ENCODE measurements at regions not wholly inside any gene's neighbourhood (a gene's known extent, or its start where the extent isn't known, plus 50 kb on each side); places are given as distances from the start of the nearest gene placed in this dataset.

GRCh38 chr16:64445245-64445644 lies 676.6 kb downstream of the CDH11 start:
- Histone ChIP-seq H3K4me3 (ENCODE audit: low read length in 2 of 2) (no peak overlapping the region), H3K27ac (ENCODE audit: low read length) (no peak overlapping the region), H3K36me3 (ENCODE audit: control insufficient read depth in 2 of 2, insufficient read depth in 2 of 2, low read length in 2 of 2) (no peaks in the 10 kb centered on the region), H3K27me3 (ENCODE audit: control insufficient read depth in 1 of 2, insufficient read depth in 2 of 2, low read length in 2 of 2) (no peaks in the 10 kb centered on the region), H3K9ac (ENCODE audit: low read length in 2 of 2) (no peak overlapping the region), H3K9me3 (ENCODE audit: control insufficient read depth in 2 of 2, low read length in 2 of 2) (no peaks in the 10 kb centered on the region), H3K4me1 (ENCODE audit: control insufficient read depth, insufficient read depth, low read length) (no peaks in the 10 kb centered on the region)

GRCh38 chr16:64440421-64440831 lies 681.4 kb downstream of the CDH11 start:
- Histone ChIP-seq H3K4me3 (ENCODE audit: low read length in 2 of 2) (no peak overlapping the region), H3K9me3 (ENCODE audit: control insufficient read depth in 2 of 2, low read length in 2 of 2) (no peaks in the 10 kb centered on the region), H3K27me3 (ENCODE audit: control insufficient read depth in 1 of 2, insufficient read depth in 2 of 2, low read length in 2 of 2) (no peaks in the 10 kb centered on the region), H3K36me3 (ENCODE audit: control insufficient read depth in 2 of 2, insufficient read depth in 2 of 2, low read length in 2 of 2) (no peaks in the 10 kb centered on the region), H3K27ac (ENCODE audit: low read length) (no peak overlapping the region), H3K9ac (ENCODE audit: low read length in 2 of 2) (no peak overlapping the region), H3K4me1 (ENCODE audit: control insufficient read depth, insufficient read depth, low read length) (no peaks in the 10 kb centered on the region)

GRCh38 chr16:64440005-64440404 lies 681.9 kb downstream of the CDH11 start:
- Histone ChIP-seq H3K27me3 (ENCODE audit: control insufficient read depth in 1 of 2, insufficient read depth in 2 of 2, low read length in 2 of 2) (no peaks in the 10 kb centered on the region), H3K4me1 (ENCODE audit: control insufficient read depth, insufficient read depth, low read length) (no peaks in the 10 kb centered on the region), H3K4me3 (ENCODE audit: low read length in 2 of 2) (no peak overlapping the region), H3K9me3 (ENCODE audit: control insufficient read depth in 2 of 2, low read length in 2 of 2) (no peaks in the 10 kb centered on the region), H3K27ac (ENCODE audit: low read length) (no peak overlapping the region), H3K36me3 (ENCODE audit: control insufficient read depth in 2 of 2, insufficient read depth in 2 of 2, low read length in 2 of 2) (no peaks in the 10 kb centered on the region), H3K9ac (ENCODE audit: low read length in 2 of 2) (no peak overlapping the region)

DNA sequence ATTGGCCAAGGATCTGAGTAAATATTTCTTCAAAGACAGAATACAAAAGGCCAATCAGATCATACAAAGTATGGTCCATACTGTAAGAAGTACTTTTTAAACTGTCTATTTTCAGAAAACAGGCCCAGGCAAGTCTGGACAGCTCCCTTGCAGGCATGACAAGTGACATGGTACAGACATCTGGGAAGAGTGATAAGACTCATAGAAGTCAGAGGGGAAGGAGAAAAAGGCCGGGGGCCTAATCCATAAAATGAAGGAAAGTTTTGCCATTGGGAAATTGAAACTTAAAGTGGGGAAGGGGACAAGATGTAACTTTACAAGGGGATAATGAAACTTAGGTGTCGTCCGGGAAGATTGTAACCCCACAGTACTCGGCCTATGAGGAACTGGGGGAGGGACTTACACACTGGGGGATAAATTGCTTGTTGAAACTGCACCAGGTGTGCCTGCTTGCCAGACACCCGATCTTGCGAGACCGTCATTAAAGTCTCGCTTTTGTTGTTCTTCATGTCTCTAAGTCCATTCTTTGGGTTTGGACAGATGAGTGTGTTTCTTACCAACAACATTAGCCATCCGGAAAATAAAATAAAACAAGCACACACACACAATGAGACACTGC lies 684.0 kb downstream of the CDH11 start:
- Histone ChIP-seq H3K9me3 (ENCODE audit: control insufficient read depth in 2 of 2, low read length in 2 of 2) (no peaks in the 10 kb centered on the region), H3K9ac (ENCODE audit: low read length in 2 of 2) (no peak overlapping the region), H3K36me3 (ENCODE audit: control insufficient read depth in 2 of 2, insufficient read depth in 2 of 2, low read length in 2 of 2) (no peaks in the 10 kb centered on the region), H3K4me1 (ENCODE audit: control insufficient read depth, insufficient read depth, low read length) (no peaks in the 10 kb centered on the region), H3K27ac (ENCODE audit: low read length) (no peak overlapping the region), H3K4me3 (ENCODE audit: low read length in 2 of 2) (no peak overlapping the region), H3K27me3 (ENCODE audit: control insufficient read depth in 1 of 2, insufficient read depth in 2 of 2, low read length in 2 of 2) (no peaks in the 10 kb centered on the region)

DNA sequence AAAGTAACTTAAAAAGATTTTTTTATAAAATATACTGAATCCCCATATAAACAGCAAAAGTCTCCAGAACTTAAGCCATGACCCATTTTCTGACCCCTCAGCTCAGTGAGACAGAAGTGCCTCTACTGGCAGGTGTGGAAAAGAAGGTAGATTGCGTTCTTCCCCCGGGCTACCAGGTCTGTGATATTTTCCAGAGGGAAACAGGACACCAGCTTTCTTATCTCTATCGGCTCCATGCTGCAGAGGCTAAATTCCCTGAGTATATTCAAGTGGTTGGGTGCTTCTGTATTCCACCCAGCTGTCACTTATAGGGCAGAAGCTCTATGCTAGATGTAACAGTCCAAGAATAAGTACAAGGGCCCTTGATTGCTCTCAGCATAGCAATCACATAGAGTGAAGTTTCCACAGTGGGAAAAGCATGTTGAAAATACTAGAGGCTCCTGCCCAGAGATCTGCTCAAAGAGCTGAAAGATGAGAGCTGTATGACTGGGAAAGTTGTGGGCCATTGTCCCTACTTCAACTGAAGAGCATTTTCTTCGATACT lies 687.3 kb downstream of the CDH11 start:
- Histone ChIP-seq H3K9ac (ENCODE audit: low read length in 2 of 2) (no peak overlapping the region), H3K4me3 (ENCODE audit: low read length in 2 of 2) (no peak overlapping the region), H3K27ac (ENCODE audit: low read length) (no peak overlapping the region), H3K27me3 (ENCODE audit: control insufficient read depth in 1 of 2, insufficient read depth in 2 of 2, low read length in 2 of 2) (no peaks in the 10 kb centered on the region), H3K36me3 (ENCODE audit: control insufficient read depth in 2 of 2, insufficient read depth in 2 of 2, low read length in 2 of 2) (no peaks in the 10 kb centered on the region), H3K4me1 (ENCODE audit: control insufficient read depth, insufficient read depth, low read length) (no peaks in the 10 kb centered on the region), H3K9me3 (ENCODE audit: control insufficient read depth in 2 of 2, low read length in 2 of 2) (peaks cover 0 to 2% of the 10 kb centered on the region in 2 donors)

- no peak overlapping the region for H3K4me3 ChIP-seq (ENCODE audit: low read length in 2 of 2)
These were observed 693.3 kb downstream of the CDH11 start for GRCh38 chr16:64428463-64429113.

DNA sequence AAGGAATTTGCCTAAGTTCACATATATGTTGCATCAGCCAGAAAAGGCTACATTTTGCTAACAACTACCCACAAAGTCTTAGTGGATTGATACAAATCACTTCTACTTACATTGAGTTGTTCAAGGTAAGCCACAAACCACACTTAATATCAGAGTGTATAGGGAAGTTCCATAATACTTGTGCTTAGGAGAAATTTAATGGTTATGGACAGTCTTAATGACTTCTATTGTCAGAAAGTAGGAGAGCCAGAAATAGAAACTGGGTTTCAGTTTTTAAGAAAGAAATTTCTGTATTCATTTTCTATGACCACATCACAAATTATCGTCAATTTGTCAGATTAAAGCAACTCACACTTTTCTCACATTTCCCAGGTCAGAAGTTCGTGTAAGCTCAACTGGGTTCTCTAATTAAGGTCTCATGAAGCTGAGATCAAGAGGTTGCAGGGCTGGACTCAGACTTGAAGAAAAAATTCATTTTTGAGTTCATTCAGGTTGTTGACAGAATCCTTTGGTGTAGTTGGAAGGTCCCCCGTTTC lies 695.7 kb downstream of the CDH11 start:
- no peaks in the 10 kb centered on the region for H3K4me1 ChIP-seq (ENCODE audit: control insufficient read depth, insufficient read depth, low read length)
- no peaks in the 10 kb centered on the region for H3K27me3 ChIP-seq (ENCODE audit: control insufficient read depth in 1 of 2, insufficient read depth in 2 of 2, low read length in 2 of 2)
- no peaks in the 10 kb centered on the region for H3K9me3 ChIP-seq (ENCODE audit: control insufficient read depth in 2 of 2, low read length in 2 of 2)
- H3K9ac ChIP-seq (ENCODE audit: low read length in 2 of 2): no peak overlapping the region
- no peak overlapping the region for H3K4me3 ChIP-seq (ENCODE audit: low read length in 2 of 2)
- H3K36me3 ChIP-seq (ENCODE audit: control insufficient read depth in 2 of 2, insufficient read depth in 2 of 2, low read length in 2 of 2): no peaks in the 10 kb centered on the region
- no peak overlapping the region for H3K27ac ChIP-seq (ENCODE audit: low read length)

More at GRCh38 chr16:64428463-64429113, 693.3 kb downstream of the CDH11 start:
- Histone ChIP-seq H3K27ac (ENCODE audit: low read length) (no peak overlapping the region), H3K4me1 (ENCODE audit: control insufficient read depth, insufficient read depth, low read length) (no peaks in the 10 kb centered on the region), H3K27me3 (ENCODE audit: control insufficient read depth in 1 of 2, insufficient read depth in 2 of 2, low read length in 2 of 2) (no peaks in the 10 kb centered on the region), H3K9ac (ENCODE audit: low read length in 2 of 2) (no peak overlapping the region), H3K9me3 (ENCODE audit: control insufficient read depth in 2 of 2, low read length in 2 of 2) (peaks cover 0 to 2% of the 10 kb centered on the region in 2 donors), H3K36me3 (ENCODE audit: control insufficient read depth in 2 of 2, insufficient read depth in 2 of 2, low read length in 2 of 2) (no peaks in the 10 kb centered on the region)

DNA sequence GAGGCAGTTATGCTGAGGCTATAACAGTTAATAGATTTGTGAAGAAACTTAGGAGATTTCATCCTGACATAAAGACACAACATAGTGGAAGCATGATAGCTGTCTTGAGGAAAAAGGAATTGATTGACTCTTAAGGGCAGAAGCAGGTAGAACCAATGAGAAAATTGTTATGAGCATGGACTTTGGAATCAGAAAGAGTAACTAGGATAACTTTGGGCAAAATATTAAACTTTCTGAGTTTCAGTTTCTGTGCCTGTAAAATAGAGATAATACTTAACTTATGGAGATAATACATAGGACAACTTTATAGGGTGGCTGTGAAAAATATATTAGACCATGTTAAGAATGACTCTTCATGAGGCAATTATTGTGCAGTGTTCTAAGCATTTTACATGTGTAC lies 696.5 kb downstream of the CDH11 start:
- Histone ChIP-seq H3K9me3 (ENCODE audit: control insufficient read depth in 2 of 2, low read length in 2 of 2) (no peaks in the 10 kb centered on the region), H3K9ac (ENCODE audit: low read length in 2 of 2) (no peak overlapping the region), H3K4me3 (ENCODE audit: low read length in 2 of 2) (no peak overlapping the region), H3K4me1 (ENCODE audit: control insufficient read depth, insufficient read depth, low read length) (no peaks in the 10 kb centered on the region), H3K27ac (ENCODE audit: low read length) (no peak overlapping the region), H3K27me3 (ENCODE audit: control insufficient read depth in 1 of 2, insufficient read depth in 2 of 2, low read length in 2 of 2) (no peaks in the 10 kb centered on the region), H3K36me3 (ENCODE audit: control insufficient read depth in 2 of 2, insufficient read depth in 2 of 2, low read length in 2 of 2) (no peaks in the 10 kb centered on the region)

DNA sequence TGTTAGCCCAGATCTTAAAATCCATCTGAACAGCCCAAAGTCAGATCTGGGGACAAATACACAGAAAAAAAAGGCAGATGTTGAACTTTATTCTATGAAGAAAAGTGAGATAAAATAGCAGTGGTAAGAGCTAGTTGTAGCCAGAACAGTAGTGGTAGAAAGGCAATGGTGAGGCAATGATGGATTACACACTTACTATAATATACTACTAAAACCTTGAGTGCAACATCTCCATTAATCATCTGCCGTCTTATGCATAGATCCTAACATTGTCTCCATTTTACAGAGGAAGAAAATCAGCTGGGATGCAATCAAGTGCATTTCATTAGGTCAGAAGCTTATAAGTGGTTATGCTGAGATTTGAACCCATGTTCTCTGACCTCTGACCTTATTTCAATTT lies 699.6 kb downstream of the CDH11 start:
- Histone ChIP-seq H3K4me3 (ENCODE audit: low read length in 2 of 2) (no peak overlapping the region), H3K4me1 (ENCODE audit: control insufficient read depth, insufficient read depth, low read length) (no peaks in the 10 kb centered on the region), H3K27me3 (ENCODE audit: control insufficient read depth in 1 of 2, insufficient read depth in 2 of 2, low read length in 2 of 2) (no peaks in the 10 kb centered on the region), H3K9me3 (ENCODE audit: control insufficient read depth in 2 of 2, low read length in 2 of 2) (no peaks in the 10 kb centered on the region), H3K9ac (ENCODE audit: low read length in 2 of 2) (no peak overlapping the region), H3K27ac (ENCODE audit: low read length) (no peak overlapping the region), H3K36me3 (ENCODE audit: control insufficient read depth in 2 of 2, insufficient read depth in 2 of 2, low read length in 2 of 2) (no peaks in the 10 kb centered on the region)

- no peaks in the 10 kb centered on the region for H3K9me3 ChIP-seq (ENCODE audit: control insufficient read depth in 2 of 2, low read length in 2 of 2)
- no peaks in the 10 kb centered on the region for H3K4me1 ChIP-seq (ENCODE audit: control insufficient read depth, insufficient read depth, low read length)
- H3K9ac ChIP-seq (ENCODE audit: low read length in 2 of 2): no peak overlapping the region
- H3K36me3 ChIP-seq (ENCODE audit: control insufficient read depth in 2 of 2, insufficient read depth in 2 of 2, low read length in 2 of 2): no peaks in the 10 kb centered on the region
- no peaks in the 10 kb centered on the region for H3K27me3 ChIP-seq (ENCODE audit: control insufficient read depth in 1 of 2, insufficient read depth in 2 of 2, low read length in 2 of 2)
- no peak overlapping the region for H3K4me3 ChIP-seq (ENCODE audit: low read length in 2 of 2)
- H3K27ac ChIP-seq (ENCODE audit: low read length): no peak overlapping the region
These were observed 700.3 kb downstream of the CDH11 start for GRCh38 chr16:64421515-64421914.

- Histone ChIP-seq H3K27ac (ENCODE audit: low read length) (no peak overlapping the region), H3K36me3 (ENCODE audit: control insufficient read depth in 2 of 2, insufficient read depth in 2 of 2, low read length in 2 of 2) (no peaks in the 10 kb centered on the region), H3K4me1 (ENCODE audit: control insufficient read depth, insufficient read depth, low read length) (no peaks in the 10 kb centered on the region), H3K4me3 (ENCODE audit: low read length in 2 of 2) (no peak overlapping the region), H3K27me3 (ENCODE audit: control insufficient read depth in 1 of 2, insufficient read depth in 2 of 2, low read length in 2 of 2) (no peaks in the 10 kb centered on the region), H3K9me3 (ENCODE audit: control insufficient read depth in 2 of 2, low read length in 2 of 2) (no peaks in the 10 kb centered on the region), H3K9ac (ENCODE audit: low read length in 2 of 2) (no peak overlapping the region)
These were observed 702.0 kb downstream of the CDH11 start for GRCh38 chr16:64419832-64420231.

Data from stomach smooth muscle (tissue), 2 donors.